Ascending aorta (tissue), 2 donors: ENCODE measurements at regions not wholly inside any gene's neighbourhood (a gene's known extent, or its start where the extent isn't known, plus 50 kb on each side); places are given as distances from the start of the nearest gene placed in this dataset.

ENCODE experiments used
- DNase-seq, 2 donors: peaks; one replicate each; pipeline ENCODE4 v3.0.0-alpha.2; 2019; ENCODE audit warnings: low spot score in 2 of 2
- H3K27ac ChIP-seq, 2 donors: fragments of 200-600 bp; sonication (generic); one replicate each; pipeline ENCODE4 v1.5.1; 2016 to 2017; ENCODE audit warnings: mild to moderate bottlenecking in 1 of 2
- H3K27me3 ChIP-seq: fragments of 200-600 bp; sonication (generic); one replicate; pipeline ENCODE4 v1.5.1; 2017
- H3K36me3 ChIP-seq, 2 donors: fragments of 200-600 bp; sonication (generic); one replicate each; pipeline ENCODE4 v1.5.1; 2016
- H3K4me1 ChIP-seq, 2 donors: fragments of 200-600 bp; sonication (generic); one replicate each; pipeline ENCODE4 v1.5.1; 2016 to 2017; ENCODE audit warnings: mild to moderate bottlenecking in 1 of 2
- H3K4me3 ChIP-seq, 2 donors: fragments of 200-600 bp; sonication (generic); one replicate each; pipeline ENCODE4 v1.5.1; 2016 to 2017; ENCODE audit warnings: mild to moderate bottlenecking in 1 of 2
- H3K9me3 ChIP-seq, 2 donors: fragments of 200-600 bp; sonication (generic); one replicate each; pipeline ENCODE4 v1.5.1; 2016
- CTCF ChIP-seq, 3 experiments: fragments of 200-600 bp in 2 of 3; fragments of 450-650 bp in 1 of 3; sonication (generic) in 2 of 3; IDR thresholded peaks; one replicate each; pipeline ENCODE4 v1.5.1; 2016 to 2019; ENCODE audit warnings: antibody characterized with exemption in 3 of 3, mild to moderate bottlenecking in 1 of 3, moderate library complexity in 1 of 3
- intact Hi-C: fragments of 100-400 bp; cut with DNase I; formaldehyde crosslinking; loops from one replicate; pipeline ENCODE4 v1.15.1; 2023

GRCh38 chr5:86862093-86862492 is 244.4 kb downstream of the COX7C start:
- Histone ChIP-seq H3K9me3 (no peaks in the 10 kb centered on the region), H3K27ac (no peak overlapping the region), H3K4me3 (no peak overlapping the region), H3K27me3 (no peaks in the 10 kb centered on the region), H3K36me3 (no peaks in the 10 kb centered on the region), H3K4me1 (no peaks in the 10 kb centered on the region)
- intact Hi-C loops: no loop called here
- TF ChIP-seq CTCF (IDR thresholded peaks at IDR 0.05): no peak
- DNase-seq: no peak

- intact Hi-C loops: no loop called here
- no peaks in the 10 kb centered on the region for H3K36me3 ChIP-seq
- TF ChIP-seq CTCF (IDR thresholded peaks at IDR 0.05): no peak
- no peaks in the 10 kb centered on the region for H3K27me3 ChIP-seq
- no peaks in the 10 kb centered on the region for H3K4me1 ChIP-seq
- H3K4me3 ChIP-seq: no peak overlapping the region
- DNase-seq: no peak
- H3K9me3 ChIP-seq: no peaks in the 10 kb centered on the region
- H3K27ac ChIP-seq: no peak overlapping the region
Observed at GRCh38 chr5:86864051-86864450, 246.3 kb downstream of the COX7C start.

- DNase-seq: no peak
- Histone ChIP-seq H3K9me3 (no peaks in the 10 kb centered on the region), H3K27me3 (no peaks in the 10 kb centered on the region), H3K36me3 (no peaks in the 10 kb centered on the region), H3K27ac (no peak overlapping the region), H3K4me1 (no peaks in the 10 kb centered on the region), H3K4me3 (no peak overlapping the region)
- intact Hi-C loops: no loop called here
- TF ChIP-seq CTCF (IDR thresholded peaks at IDR 0.05): no peak
Observed at GRCh38 chr5:86865256-86865785, 247.6 kb downstream of the COX7C start.

- Histone ChIP-seq H3K4me3 (no peak overlapping the region), H3K27ac (no peak overlapping the region), H3K9me3 (no peaks in the 10 kb centered on the region), H3K4me1 (no peaks in the 10 kb centered on the region), H3K27me3 (no peaks in the 10 kb centered on the region), H3K36me3 (no peaks in the 10 kb centered on the region)
- DNase-seq: no peak
- TF ChIP-seq CTCF (IDR thresholded peaks at IDR 0.05): no peak
- intact Hi-C loops: no loop called here
Observed at GRCh38 chr5:86866036-86866435, 248.3 kb downstream of the COX7C start.

GRCh38 chr5:86869268-86869667 is 251.5 kb downstream of the COX7C start:
- Histone ChIP-seq H3K36me3 (no peaks in the 10 kb centered on the region), H3K27me3 (no peaks in the 10 kb centered on the region), H3K9me3 (no peaks in the 10 kb centered on the region), H3K4me1 (no peaks in the 10 kb centered on the region), H3K4me3 (no peak overlapping the region), H3K27ac (no peak overlapping the region)
- intact Hi-C loops: no loop called here
- TF ChIP-seq CTCF (IDR thresholded peaks at IDR 0.05): no peak
- DNase-seq: no peak

GRCh38 chr5:86875539-86875938 is 257.8 kb downstream of the COX7C start:
- Histone ChIP-seq H3K4me3 (no peak overlapping the region), H3K27me3 (no peaks in the 10 kb centered on the region), H3K36me3 (no peaks in the 10 kb centered on the region), H3K4me1 (no peaks in the 10 kb centered on the region), H3K9me3 (no peaks in the 10 kb centered on the region), H3K27ac (no peak overlapping the region)
- no peak for TF ChIP-seq CTCF (IDR thresholded peaks at IDR 0.05)
- no peak for DNase-seq
- intact Hi-C loops: no loop called here
